ENCODE measurements at regions not wholly inside any gene's neighbourhood (a gene's known extent, or its start where the extent isn't known, plus 50 kb on each side); places are given as distances from the start of the nearest gene placed in this dataset.

GRCh38 chr16:82421851-82422250 lies 204.9 kb upstream of the CDH13 start:
- TF ChIP-seq CTCF (conservative IDR thresholded peaks at IDR 0.05; ENCODE audit: low read length): no peak
- no peak overlapping the region for H3K4me3 ChIP-seq (ENCODE audit: low read length)
- DNase-seq (ENCODE audit: low read depth): no peak

GRCh38 chr16:82419332-82419731 lies 207.4 kb upstream of the CDH13 start:
- H3K4me3 ChIP-seq (ENCODE audit: low read length): no peak overlapping the region
- no peak for DNase-seq (ENCODE audit: low read depth)
- TF ChIP-seq CTCF (conservative IDR thresholded peaks at IDR 0.05; ENCODE audit: low read length): no peak

GRCh38 chr16:82414476-82414875 lies 212.3 kb upstream of the CDH13 start:
- no peak overlapping the region for H3K4me3 ChIP-seq (ENCODE audit: low read length)
- no peak for DNase-seq (ENCODE audit: low read depth)
- no peak for TF ChIP-seq CTCF (conservative IDR thresholded peaks at IDR 0.05; ENCODE audit: low read length)

GRCh38 chr16:82412770-82413169 lies 214.0 kb upstream of the CDH13 start:
- no peak overlapping the region for H3K4me3 ChIP-seq (ENCODE audit: low read length)
- no peak for TF ChIP-seq CTCF (conservative IDR thresholded peaks at IDR 0.05; ENCODE audit: low read length)
- DNase-seq (ENCODE audit: low read depth): no peak

- DNase-seq (ENCODE audit: low read depth): no peak
- H3K4me3 ChIP-seq (ENCODE audit: low read length): no peak overlapping the region
- no peak for TF ChIP-seq CTCF (conservative IDR thresholded peaks at IDR 0.05; ENCODE audit: low read length)
Observed at GRCh38 chr16:82405736-82406135, 221.0 kb upstream of the CDH13 start.

GRCh38 chr16:82404586-82405315 lies 222.0 kb upstream of the CDH13 start:
- no peak for DNase-seq (ENCODE audit: low read depth)
- no peak for TF ChIP-seq CTCF (conservative IDR thresholded peaks at IDR 0.05; ENCODE audit: low read length)
- H3K4me3 ChIP-seq (ENCODE audit: low read length): no peak overlapping the region

GRCh38 chr16:82402665-82403218 lies 224.0 kb upstream of the CDH13 start:
- DNase-seq (ENCODE audit: low read depth): no peak

More at GRCh38 chr16:82402665-82403218, 224.0 kb upstream of the CDH13 start:
- no peak for TF ChIP-seq CTCF (conservative IDR thresholded peaks at IDR 0.05; ENCODE audit: low read length)
- no peak overlapping the region for H3K4me3 ChIP-seq (ENCODE audit: low read length)
